Retinal pigment epithelial cell (primary cell): ENCODE measurements at regions not wholly inside any gene's neighbourhood (a gene's known extent, or its start where the extent isn't known, plus 50 kb on each side); places are given as distances from the start of the nearest gene placed in this dataset.

Experiments
- DNase-seq: peaks from one replicate; pipeline ENCODE4 v3.0.0-alpha.2; 2010; ENCODE audit warnings: low read depth
- H3K4me3 ChIP-seq: 2 replicates; pipeline ENCODE4 v1.5.1; 2011; ENCODE audit warnings: mild to moderate bottlenecking, low read length, control low read depth, moderate library complexity
- CTCF ChIP-seq: conservative IDR thresholded peaks from 2 replicates; pipeline ENCODE4 v1.5.1; 2011; ENCODE audit warnings: low read depth, low read length, control low read depth, inconsistent platforms

GRCh38 chr2:150733051-150733618 lies 245.7 kb upstream of the RND3 start:
- TF ChIP-seq CTCF: no peak
- H3K4me3 ChIP-seq: no peak overlapping the region
- DNase-seq: no peak

GRCh38 chr2:150732491-150732890 lies 245.0 kb upstream of the RND3 start:
- no peak for DNase-seq
- no peak overlapping the region for H3K4me3 ChIP-seq
- TF ChIP-seq CTCF: no peak

DNA sequence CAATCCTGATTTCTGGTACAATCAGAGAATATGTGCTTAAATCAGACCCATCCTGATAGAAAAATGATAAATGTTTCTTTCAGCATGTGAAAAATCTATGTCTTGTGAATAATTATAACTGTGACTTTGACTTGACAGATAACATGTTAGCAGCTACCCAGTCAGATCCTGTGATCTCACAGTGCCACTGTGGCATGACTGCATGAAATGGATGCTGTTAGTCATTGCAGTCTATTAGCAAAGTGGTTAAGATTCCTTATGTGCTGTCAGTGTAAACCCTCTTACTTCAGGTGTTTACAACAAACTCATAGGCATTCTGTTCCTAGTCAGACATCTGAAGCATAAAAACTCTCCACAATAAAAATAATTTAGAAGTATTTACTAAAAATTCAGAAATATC lies 244.6 kb upstream of the RND3 start:
- TF ChIP-seq CTCF: no peak
- H3K4me3 ChIP-seq: no peak overlapping the region
- DNase-seq: peak; percentile 38

- TF ChIP-seq CTCF: no peak
- no peak overlapping the region for H3K4me3 ChIP-seq
- no peak for DNase-seq
Observed at GRCh38 chr2:150729495-150729955, 242.1 kb upstream of the RND3 start.

DNA sequence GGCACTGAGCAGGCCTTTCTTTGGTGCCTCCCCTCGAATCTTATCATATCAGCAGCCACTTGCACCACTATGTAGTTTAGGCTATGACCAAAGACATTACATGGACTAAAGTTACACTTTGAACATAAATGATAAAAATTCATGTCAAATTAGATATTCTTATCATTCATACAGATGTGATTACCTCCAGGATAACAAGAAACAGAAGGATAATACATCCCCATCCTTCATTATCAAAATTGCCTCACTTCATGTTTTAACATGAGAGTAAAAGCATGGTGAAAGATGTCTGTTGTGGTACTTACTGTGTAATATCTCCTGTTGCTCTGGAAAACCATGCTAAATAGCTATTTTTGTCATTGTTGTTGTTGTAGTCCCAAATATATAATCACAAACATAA lies 230.8 kb upstream of the RND3 start:
- no peak overlapping the region for H3K4me3 ChIP-seq
- DNase-seq: no peak
- TF ChIP-seq CTCF: no peak

- H3K4me3 ChIP-seq: no peak overlapping the region
- TF ChIP-seq CTCF: no peak
- DNase-seq: no peak
Observed at GRCh38 chr2:150716186-150716585, 228.7 kb upstream of the RND3 start.

DNA sequence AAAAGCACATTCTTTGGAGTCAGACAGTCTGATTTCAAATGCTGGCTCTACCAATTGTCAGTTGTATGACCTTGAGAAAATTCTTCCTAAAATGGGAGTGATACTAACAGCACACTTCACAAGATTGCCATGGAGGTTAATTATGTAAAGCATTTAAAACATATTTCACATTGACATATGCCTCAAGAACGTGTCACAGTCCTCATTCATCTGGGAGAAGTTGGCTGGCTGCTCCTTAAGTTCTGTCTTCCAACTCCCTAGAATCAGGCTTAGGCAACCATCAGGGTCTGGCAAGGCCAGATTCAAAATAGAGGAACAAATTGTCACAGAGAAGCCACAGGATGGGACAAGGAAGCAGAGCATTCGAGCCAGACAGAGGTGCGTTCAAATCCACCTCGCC lies 228.0 kb upstream of the RND3 start:
- H3K4me3 ChIP-seq: no peak overlapping the region
- no peak for TF ChIP-seq CTCF
- no peak for DNase-seq
